ENCODE measurements at regions not wholly inside any gene's neighbourhood (a gene's known extent, or its start where the extent isn't known, plus 50 kb on each side); places are given as distances from the start of the nearest gene placed in this dataset.
A peak's percentile ranks its signal among the peaks of the same experiment; 100 is the strongest.

- no peak for DNase-seq (ENCODE audit: extremely low read depth, insufficient read length)
- peak overlapping the region; percentile 36; the same call in 1 of the 2 replicates for H3K4me3 ChIP-seq (replicated peaks; ENCODE audit: low read depth, low read length)
Measured at GRCh38 chr12:11555743-11556625, 93.5 kb upstream of the ETV6 start.

DNA sequence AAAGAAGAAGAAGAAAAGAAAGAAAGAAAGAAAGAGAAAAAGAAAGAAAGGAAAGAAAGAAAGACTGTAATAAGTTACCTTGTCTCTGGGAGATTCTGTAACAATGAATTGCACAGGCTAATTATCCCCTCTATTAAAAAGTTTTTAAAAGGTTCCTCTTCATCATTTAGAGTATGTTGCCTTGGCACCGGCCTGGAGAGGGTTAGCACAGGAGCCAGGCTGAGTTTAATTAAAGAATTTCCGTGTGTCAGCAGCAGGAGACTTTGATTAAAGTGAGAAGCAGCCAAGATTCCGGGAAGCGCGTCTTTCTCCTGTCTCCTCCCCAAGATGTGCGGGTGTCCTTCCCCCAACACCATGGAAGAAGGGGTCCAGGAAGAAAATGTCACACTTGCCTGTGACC, 92.8 kb upstream of the ETV6 start:
- Histone ChIP-seq H3K4me3 (replicated peaks; ENCODE audit: low read depth, low read length) (no peak overlapping the region), H3K36me3 (ENCODE audit: control insufficient read depth, insufficient read depth, low read length) (no peaks in the 10 kb centered on the region), H3K27me3 (replicated peaks; ENCODE audit: control insufficient read depth, insufficient read depth, low read length) (no peaks in the 10 kb centered on the region)
- TF ChIP-seq CTCF (IDR thresholded peaks at IDR 0.05; ENCODE audit: insufficient read depth, low read length, poor library complexity, severe bottlenecking), result no peak
- no peak for DNase-seq (ENCODE audit: extremely low read depth, insufficient read length)

More at GRCh38 chr12:11555743-11556625, 93.5 kb upstream of the ETV6 start:
- H3K27me3 ChIP-seq (replicated peaks; ENCODE audit: control insufficient read depth, insufficient read depth, low read length), result no peaks in the 10 kb centered on the region
- no peak for TF ChIP-seq CTCF (IDR thresholded peaks at IDR 0.05; ENCODE audit: insufficient read depth, low read length, poor library complexity, severe bottlenecking)
- no peaks in the 10 kb centered on the region for H3K36me3 ChIP-seq (ENCODE audit: control insufficient read depth, insufficient read depth, low read length)

DNA sequence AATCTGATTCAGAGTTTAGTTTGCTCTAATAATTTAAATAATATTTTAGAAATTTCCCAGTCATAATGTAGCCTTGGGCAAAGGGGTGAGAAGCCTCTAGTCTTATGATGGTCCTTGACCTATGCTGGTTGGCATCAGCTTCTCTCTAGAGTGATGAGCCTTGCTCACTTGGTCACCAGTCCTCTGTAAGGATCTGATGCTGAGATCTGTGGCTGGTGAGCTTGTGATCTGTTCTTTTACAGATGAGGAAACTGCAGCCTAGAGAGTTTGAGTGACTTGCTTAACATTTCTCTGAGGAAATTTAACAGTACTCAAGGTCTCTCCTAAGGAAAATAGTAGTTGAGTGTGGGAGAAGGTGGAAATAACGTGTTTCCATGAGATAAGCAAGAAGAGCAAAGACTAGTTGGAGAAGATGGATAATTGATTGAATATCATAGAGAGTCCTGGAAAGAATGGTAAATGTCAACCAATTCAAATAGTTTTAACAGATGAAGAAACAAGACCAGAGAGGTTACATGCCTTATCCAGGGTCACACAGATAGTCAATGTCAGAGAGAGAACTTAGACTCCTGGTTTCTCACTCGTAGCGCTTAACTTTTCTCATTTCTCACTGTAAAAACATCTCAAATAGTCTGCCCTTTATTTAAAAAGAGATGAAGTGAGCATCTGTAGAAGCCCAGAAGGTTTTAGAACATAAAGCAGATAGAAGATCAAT, 89.7 kb upstream of the ETV6 start:
- no peak for TF ChIP-seq CTCF (IDR thresholded peaks at IDR 0.05; ENCODE audit: insufficient read depth, low read length, poor library complexity, severe bottlenecking)
- no peaks in the 10 kb centered on the region for H3K36me3 ChIP-seq (ENCODE audit: control insufficient read depth, insufficient read depth, low read length)
- no peaks in the 10 kb centered on the region for H3K27me3 ChIP-seq (replicated peaks; ENCODE audit: control insufficient read depth, insufficient read depth, low read length)
- no peak for DNase-seq (ENCODE audit: extremely low read depth, insufficient read length)
- H3K4me3 ChIP-seq (replicated peaks; ENCODE audit: low read depth, low read length), result no peak overlapping the region

DNA sequence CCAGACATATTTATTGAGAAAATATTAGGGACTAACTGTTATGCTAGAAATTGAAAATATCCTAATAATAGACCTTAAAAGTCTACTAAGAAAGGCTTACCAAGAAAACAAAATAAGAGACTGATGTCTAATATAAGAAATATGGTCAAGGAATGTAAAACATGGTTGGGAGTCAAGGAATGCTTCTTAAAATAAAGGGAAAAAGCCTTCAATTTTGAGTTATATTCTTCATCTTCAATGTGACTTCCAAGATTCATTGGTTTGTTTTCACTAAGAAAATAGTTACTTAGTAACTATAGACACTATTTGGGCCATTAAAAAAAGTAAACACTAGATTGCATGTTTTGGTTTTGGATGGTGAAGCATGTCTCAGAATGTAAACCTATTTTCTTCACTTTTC, 88.1 kb upstream of the ETV6 start:
- no peak for DNase-seq (ENCODE audit: extremely low read depth, insufficient read length)
- H3K27me3 ChIP-seq (replicated peaks; ENCODE audit: control insufficient read depth, insufficient read depth, low read length), result no peaks in the 10 kb centered on the region
- no peaks in the 10 kb centered on the region for H3K36me3 ChIP-seq (ENCODE audit: control insufficient read depth, insufficient read depth, low read length)
- no peak overlapping the region for H3K4me3 ChIP-seq (replicated peaks; ENCODE audit: low read depth, low read length)
- TF ChIP-seq CTCF (IDR thresholded peaks at IDR 0.05; ENCODE audit: insufficient read depth, low read length, poor library complexity, severe bottlenecking), result no peak

- H3K4me3 ChIP-seq (replicated peaks; ENCODE audit: low read depth, low read length), result no peak overlapping the region
- H3K36me3 ChIP-seq (ENCODE audit: control insufficient read depth, insufficient read depth, low read length), result no peaks in the 10 kb centered on the region
Measured at GRCh38 chr12:11563785-11564739, 85.4 kb upstream of the ETV6 start.

More at GRCh38 chr12:11563785-11564739, 85.4 kb upstream of the ETV6 start:
- H3K27me3 ChIP-seq (replicated peaks; ENCODE audit: control insufficient read depth, insufficient read depth, low read length), result no peaks in the 10 kb centered on the region
- no peak for TF ChIP-seq CTCF (IDR thresholded peaks at IDR 0.05; ENCODE audit: insufficient read depth, low read length, poor library complexity, severe bottlenecking)
- DNase-seq (ENCODE audit: extremely low read depth, insufficient read length), result no peak
